IMR-90 (cell line): ENCODE measurements at regions not wholly inside any gene's neighbourhood (a gene's known extent, or its start where the extent isn't known, plus 50 kb on each side); places are given as distances from the start of the nearest gene placed in this dataset.

Experiments used
- ATAC-seq: fragments of 200-7000 bp; cut with Tn5 transposase; 2 replicates; pipeline ENCODE4 v1.9.1; 2020; ENCODE audit warnings: low read depth, mild to moderate bottlenecking, moderate library complexity
- BruUV-seq: library from RNA; stranded (reverse); fragments of 400-500 nt; replicated peaks from 2 replicates; lab custom pipeline; 2021; lab: Mats Ljungman, UMichigan
- CTCF ChIA-PET: fragments of 300-600 bp; formaldehyde crosslinking; extraction: SDS; loops from one replicate; lab custom pipeline; 2021; ENCODE audit warnings: antibody characterized with exemption; lab: Yijun Ruan, JAX
- POLR2A ChIA-PET: fragments of 300-600 bp; sonication (Branson Sonifier 250); formaldehyde crosslinking; loops from one replicate; lab custom pipeline; 2022; ENCODE audit warnings: antibody characterized with exemption; ENCODE audit not compliant: unreplicated experiment; lab: Charles Lee
- DNase-seq: peaks from one replicate; pipeline ENCODE4 v3.0.0; 2013
- H2AFZ ChIP-seq: replicated peaks from 2 replicates; pipeline ENCODE3; 2013; ENCODE audit warnings: low read length, mild to moderate bottlenecking; ENCODE audit not compliant: poor library complexity
- H2AK5ac ChIP-seq: 2 replicates; pipeline ENCODE4 v1.6.1; 2013; ENCODE audit warnings: low read depth, low read length, inconsistent platforms
- H2AK9ac ChIP-seq: replicated peaks from 2 replicates; pipeline ENCODE3; 2013; ENCODE audit warnings: mild to moderate bottlenecking, low read depth, low read length, moderate library complexity; ENCODE audit not compliant: poor library complexity
- H2BK120ac ChIP-seq: 2 replicates; pipeline ENCODE4 v1.6.1; 2013; ENCODE audit warnings: low read depth, low read length, inconsistent platforms
- H2BK15ac ChIP-seq: 3 replicates; pipeline ENCODE4 v1.6.1; 2013; ENCODE audit warnings: low read depth, low read length, inconsistent platforms
- H2BK20ac ChIP-seq: 2 replicates; pipeline ENCODE4 v1.6.1; 2013; ENCODE audit warnings: low read depth, mild to moderate bottlenecking, inconsistent platforms, low read length, moderate library complexity
- H2BK5ac ChIP-seq: 2 replicates; pipeline ENCODE4 v1.6.1; 2013; ENCODE audit warnings: mild to moderate bottlenecking, low read depth, low read length, inconsistent platforms; ENCODE audit not compliant: poor library complexity, severe bottlenecking
- H3K14ac ChIP-seq: replicated peaks from 2 replicates; pipeline ENCODE4 v1.6.1; 2013; ENCODE audit warnings: low read depth, low read length, inconsistent platforms
- H3K18ac ChIP-seq: 2 replicates; pipeline ENCODE4 v1.6.1; 2013; ENCODE audit warnings: low read depth, low read length, control low read depth
- H3K23ac ChIP-seq: 2 replicates; pipeline ENCODE4 v1.6.1; 2013; ENCODE audit warnings: low read depth, low read length, inconsistent platforms
- H3K27ac ChIP-seq: 2 replicates; pipeline ENCODE4 v1.5.1; 2013; ENCODE audit warnings: mild to moderate bottlenecking, control low read depth, low read length; ENCODE audit not compliant: insufficient read depth
- H3K27me3 ChIP-seq: 2 replicates; pipeline ENCODE4 v1.6.1; 2013; ENCODE audit warnings: low read length; ENCODE audit not compliant: control insufficient read depth, insufficient read depth
- H3K36me3 ChIP-seq: 2 replicates; pipeline ENCODE4 v1.6.1; 2013; ENCODE audit warnings: low read length, mixed read lengths; ENCODE audit not compliant: control insufficient read depth, insufficient read depth
- H3K4ac ChIP-seq: 2 replicates; pipeline ENCODE4 v1.6.1; 2013; ENCODE audit warnings: low read depth, low read length, inconsistent platforms
- H3K4me1 ChIP-seq: 2 replicates; pipeline ENCODE4 v1.6.1; 2013; ENCODE audit warnings: low read length, mixed read lengths; ENCODE audit not compliant: control insufficient read depth, insufficient read depth
- H3K4me2 ChIP-seq: 2 replicates; pipeline ENCODE4 v1.6.1; 2013; ENCODE audit warnings: low read depth, mild to moderate bottlenecking, control low read depth, low read length, moderate library complexity
- H3K4me3 ChIP-seq: 2 replicates; pipeline ENCODE4 v1.5.1; 2013; ENCODE audit warnings: low read depth, mild to moderate bottlenecking, control low read depth, low read length, moderate library complexity; ENCODE audit not compliant: insufficient read depth
- H3K56ac ChIP-seq: 2 replicates; pipeline ENCODE4 v1.6.1; 2013; ENCODE audit warnings: low read length, inconsistent platforms; ENCODE audit not compliant: insufficient read depth; ENCODE audit errors: extremely low read depth
- H3K79me1 ChIP-seq, 2 experiments: 2 replicates each; pipeline ENCODE4 v1.6.1; 2013; ENCODE audit warnings: low read length in 2 of 2, inconsistent platforms in 1 of 2, low read depth in 1 of 2
- H3K9ac ChIP-seq: 2 replicates; pipeline ENCODE4 v1.6.1; 2013; ENCODE audit warnings: low read depth, low read length, control low read depth
- H3K9me1 ChIP-seq: 2 replicates; pipeline ENCODE4 v1.6.1; 2013; ENCODE audit warnings: low read length, inconsistent platforms; ENCODE audit not compliant: insufficient read depth
- H3K9me3 ChIP-seq: 2 replicates; pipeline ENCODE4 v1.6.1; 2013; ENCODE audit warnings: low read length; ENCODE audit not compliant: control insufficient read depth, insufficient read depth
- H4K20me1 ChIP-seq: 2 replicates; pipeline ENCODE4 v1.6.1; 2013; ENCODE audit warnings: low read length, inconsistent platforms; ENCODE audit not compliant: insufficient read depth
- H4K5ac ChIP-seq: 2 replicates; pipeline ENCODE4 v1.6.1; 2013; ENCODE audit warnings: mild to moderate bottlenecking, low read depth, low read length, control low read depth
- H4K8ac ChIP-seq, 2 experiments: 2 replicates each; pipeline ENCODE4 v1.6.1; 2013; ENCODE audit warnings: low read depth in 2 of 2, low read length in 2 of 2, control low read depth in 1 of 2, inconsistent platforms in 1 of 2
- H4K91ac ChIP-seq: 2 replicates; pipeline ENCODE4 v1.6.1; 2013; ENCODE audit warnings: low read depth, low read length, inconsistent platforms; ENCODE audit not compliant: insufficient read depth
- BHLHE40 ChIP-seq: fragments of 150-350 bp; IDR thresholded peaks from 2 replicates; pipeline ENCODE4 v1.6.1; 2016; ENCODE audit warnings: mild to moderate bottlenecking, low read depth, low read length
- FOS ChIP-seq: fragments of 150-350 bp; IDR thresholded peaks from 2 replicates; pipeline ENCODE4 v1.6.1; 2016; ENCODE audit warnings: low read depth, low read length
- MAFK ChIP-seq: IDR thresholded peaks from 2 replicates; pipeline ENCODE4 v1.6.1; 2012; ENCODE audit warnings: low read depth, low read length, improper control_type of control experiment
- MAZ ChIP-seq: IDR thresholded peaks from 2 replicates; pipeline ENCODE4 v1.6.1; 2012; ENCODE audit warnings: low read depth, mild to moderate bottlenecking, low read length, improper control_type of control experiment, moderate library complexity, borderline replicate concordance
- NFE2L2 ChIP-seq: fragments of 150-350 bp; IDR thresholded peaks from 2 replicates; pipeline ENCODE4 v1.6.1; 2016; ENCODE audit warnings: low read depth, mild to moderate bottlenecking, low read length
- POLR2A ChIP-seq: IDR thresholded peaks from 2 replicates; pipeline ENCODE4 v1.6.1; 2012; ENCODE audit warnings: mild to moderate bottlenecking, low read depth, low read length
- RFX5 ChIP-seq: IDR thresholded peaks from 2 replicates; pipeline ENCODE4 v1.8.0; 2012; ENCODE audit warnings: low read depth, mild to moderate bottlenecking, low read length, moderate library complexity
- SMC3 ChIP-seq: fragments of 150-350 bp; IDR thresholded peaks from 2 replicates; pipeline ENCODE4 v1.6.1; 2016; ENCODE audit warnings: low read depth, mild to moderate bottlenecking, antibody characterized with exemption, low read length, moderate library complexity
- USF2 ChIP-seq: fragments of 150-350 bp; IDR thresholded peaks from 2 replicates; pipeline ENCODE4 v1.6.1; 2017; ENCODE audit warnings: mild to moderate bottlenecking, antibody characterized with exemption, low read length, low read depth
- WGBS, 2 experiments: methylation state at CpG; one replicate each; pipeline versions ENCODE4 v1.1.5 to v1.1.7; 2013; ENCODE audit warnings: missing lambda C conversion rate in 2 of 2; ENCODE audit not compliant: insufficient read length in 1 of 2; ENCODE audit errors: extremely low coverage in 2 of 2; 5-methylcytosine and 5-hydroxymethylcytosine counted together
- dilution Hi-C: fragments of 300-500 bp; cut with HindIII; formaldehyde crosslinking; loops from one replicate; pipeline ENCODE4 v1.14.3; 2018; ENCODE audit warnings: low sequenced_read_pairs; ENCODE audit not compliant: unreplicated experiment
- in situ Hi-C: fragments of 300-500 bp; cut with MboI; formaldehyde crosslinking; loops from 3 replicates; pipeline ENCODE4 v1.14.3; 2019; ENCODE audit warnings: low sequenced_read_pairs, inconsistent platforms, mixed read lengths
- intact Hi-C: fragments of 100-400 bp; cut with micrococcal nuclease; formaldehyde crosslinking; loops from 2 replicates; pipeline ENCODE4 v1.10.0; 2022

GRCh38 chr15:39021341-39021740 is 456.7 kb upstream of the RASGRP1 start:
- no peak overlapping the region for H2AK9ac ChIP-seq

More at GRCh38 chr15:39021341-39021740, 456.7 kb upstream of the RASGRP1 start:
- Histone ChIP-seq H3K79me1 (no peaks in the 10 kb centered on the region), H3K56ac (no peak overlapping the region), H3K27ac (no peak overlapping the region), H3K9ac (no peak overlapping the region), H3K36me3 (no peaks in the 10 kb centered on the region), H2BK5ac (no peak overlapping the region), H3K18ac (no peak overlapping the region), H3K27me3 (no peaks in the 10 kb centered on the region), H2AK5ac (0 out of 2 replicates have a peak overlapping the region, but pooled peaks have one; percentile 20), H4K20me1 (no peaks in the 10 kb centered on the region), H3K4ac (no peak overlapping the region), H4K91ac (no peak overlapping the region), H3K9me1 (peaks cover 3% of the 10 kb centered on the region), H3K4me2 (no peak overlapping the region), H2BK120ac (no peak overlapping the region), H2BK20ac (no peak overlapping the region), H3K4me3 (no peak overlapping the region), H3K4me1 (peaks cover 6% of the 10 kb centered on the region; the same call in 1 of the 2 replicates), H4K5ac (no peak overlapping the region), H3K9me3 (no peaks in the 10 kb centered on the region), H4K8ac (no peak overlapping the region), H3K14ac (no peak overlapping the region), H2BK15ac (no peak overlapping the region), H2AFZ (no peak overlapping the region), H3K23ac (no peak overlapping the region)
- intact Hi-C loops, result no loop called here
- dilution Hi-C loops, result no loop called here
- no CpG with 5 or more reads among the region's 2 CpGs for WGBS, 2 experiments
- CTCF ChIA-PET, result interaction anchor here (1.2 kb wide), 1 partner anchor 20 kb away, joined by 6 read pairs; no protein-coding TSS in a partner anchor
- no peak for ATAC-seq
- in situ Hi-C loops, result no loop called here
- POLR2A ChIA-PET, result no interaction called here
- TF ChIP-seq USF2 (no peak), POLR2A (no peak), MAFK (no peak), SMC3 (no peak), RFX5 (no peak), FOS (no peak), MAZ (no peak), BHLHE40 (no peak), NFE2L2 (no peak)
- no TSS peak for BruUV-seq
- no peak for DNase-seq
